Panc1 (cell line): ENCODE measurements at regions not wholly inside any gene's neighbourhood (a gene's known extent, or its start where the extent isn't known, plus 50 kb on each side); places are given as distances from the start of the nearest gene placed in this dataset.

ENCODE experiments used
- CTCF ChIP-seq: fragments of 450-650 bp; IDR thresholded peaks from 2 replicates; pipeline ENCODE4 v1.5.1; 2017; ENCODE audit warnings: mild to moderate bottlenecking
- POLR2AphosphoS5 ChIP-seq: IDR thresholded peaks from 2 replicates; pipeline ENCODE4 v1.6.1; 2012; ENCODE audit warnings: mild to moderate bottlenecking, low read depth, low read length, moderate library complexity
- REST ChIP-seq, 2 experiments: IDR thresholded peaks; 2 replicates each; pipeline ENCODE4 v1.6.1; 2011 to 2012; ENCODE audit warnings: low read depth in 2 of 2, control low read depth in 1 of 2, low read length in 1 of 2, mild to moderate bottlenecking in 1 of 2, moderate library complexity in 1 of 2; ENCODE audit not compliant: insufficient read depth in 1 of 2

- no peak for TF ChIP-seq CTCF
- no peak for TF ChIP-seq REST (IDR thresholded peaks at IDR 0.05; ENCODE audit: insufficient read depth in 1 of 2, low read depth in 2 of 2, low read length in 1 of 2)
- no peak for TF ChIP-seq POLR2AphosphoS5
These were observed 122.4 kb downstream of the LRRC70 start for GRCh38 chr5:62701036-62701435.
